A549 (cell line): ENCODE measurements at regions not wholly inside any gene's neighbourhood (a gene's known extent, or its start where the extent isn't known, plus 50 kb on each side); places are given as distances from the start of the nearest gene placed in this dataset.

Source experiments
- ATAC-seq, 2 experiments: fragments of 200-7000 bp in 1 of 2; fragments of >200 bp in 1 of 2; cut with Nextera tagmentation in 1 of 2; cut with Tn5 transposase in 1 of 2; 3 replicates each; pipeline versions ENCODE4 v1.8.0 to v1.9.1; 2018 to 2020; ENCODE audit warnings: mild to moderate bottlenecking in 1 of 2, moderate library complexity in 1 of 2
- CTCF ChIA-PET: fragments of 300-600 bp; sonication (Branson Sonifier 250); formaldehyde crosslinking; extraction: SDS; loops from one replicate; lab custom pipeline; 2021; ENCODE audit warnings: antibody characterized with exemption, inconsistent platforms; lab: Yijun Ruan, JAX
- POLR2A ChIA-PET: fragments of 350-600 bp; formaldehyde crosslinking; extraction: SDS; loops from one replicate; lab custom pipeline; 2021; ENCODE audit warnings: antibody characterized with exemption, inconsistent platforms; lab: Yijun Ruan, JAX
- DNase-seq, 2 experiments: peaks; one replicate each; pipeline versions ENCODE4 v3.0.0 to v3.0.0-alpha.2; 2011 to 2016; ENCODE audit warnings: low read depth in 1 of 2, low spot score in 1 of 2
- FAIRE-seq: peaks from 2 replicates; lab custom pipeline; 2011; peaks lifted over from hg19 to GRCh38; lab: Jason Lieb, UNC
- H3K27ac ChIP-seq, 2 experiments: fragments of >200 bp; sonication (Bioruptor Twin); formaldehyde crosslinking; 3 replicates each; pipeline ENCODE4 v1.5.1; 2016 to 2017
- H3K4me1 ChIP-seq: fragments of >200 bp; sonication (Bioruptor Twin); formaldehyde crosslinking; 3 replicates; pipeline ENCODE4 v1.6.1; 2016
- H3K4me2 ChIP-seq: fragments of >200 bp; sonication (Bioruptor Twin); formaldehyde crosslinking; 3 replicates; pipeline ENCODE4 v1.6.1; 2016
- H3K4me3 ChIP-seq: fragments of >200 bp; sonication (Bioruptor Twin); formaldehyde crosslinking; 3 replicates; pipeline ENCODE4 v1.5.1; 2016
- H3K9me3 ChIP-seq: fragments of >200 bp; sonication (Bioruptor Twin); formaldehyde crosslinking; 3 replicates; pipeline ENCODE4 v1.6.1; 2016
- CBX2 ChIP-seq: fragments of 200-600 bp; sonication (generic); IDR thresholded peaks from 2 replicates; pipeline ENCODE4 v1.6.1; 2016; ENCODE audit warnings: low read depth, mild to moderate bottlenecking, borderline replicate concordance
- CHD2 ChIP-seq: fragments of 150-350 bp; IDR thresholded peaks from 2 replicates; pipeline ENCODE4 v1.6.1; 2014; ENCODE audit warnings: low read length; ENCODE audit not compliant: partially characterized antibody
- EHF ChIP-seq: fragments of 250-450 bp; sonication (Bioruptor Pico); IDR thresholded peaks from 2 replicates; pipeline ENCODE4 v1.5.0; 2020; ENCODE audit warnings: mild to moderate bottlenecking
- EP300 ChIP-seq, 2 experiments: fragments of >200 bp; sonication (Bioruptor Twin); formaldehyde crosslinking; IDR thresholded peaks; 2 replicates in 1 of 2; 3 replicates in 1 of 2; pipeline ENCODE4 v1.6.1; 2016 to 2017
- ESRRA ChIP-seq: fragments of 150-350 bp; IDR thresholded peaks from 2 replicates; pipeline ENCODE4 v1.6.1; 2014; ENCODE audit warnings: mild to moderate bottlenecking, low read length, borderline replicate concordance
- FOSB ChIP-seq: fragments of 250-450 bp; sonication (Bioruptor Pico); IDR thresholded peaks from 2 replicates; pipeline ENCODE4 v1.5.0; 2020; ENCODE audit warnings: mild to moderate bottlenecking, moderate library complexity
- GATA3 ChIP-seq: IDR thresholded peaks from 2 replicates; pipeline ENCODE4 v1.6.1; 2012; ENCODE audit warnings: borderline replicate concordance
- HOXB13 ChIP-seq: fragments of 250-450 bp; sonication (Bioruptor Pico); IDR thresholded peaks from 2 replicates; pipeline ENCODE4 v1.5.0; 2020; ENCODE audit warnings: low read depth, mild to moderate bottlenecking, moderate library complexity
- JUN ChIP-seq, 2 experiments: fragments of >200 bp; sonication (Bioruptor Twin); formaldehyde crosslinking; IDR thresholded peaks; 2 replicates in 1 of 2; 3 replicates in 1 of 2; pipeline ENCODE4 v1.6.1; 2016 to 2017
- JUNB ChIP-seq: fragments of >200 bp; sonication (Bioruptor Twin); formaldehyde crosslinking; IDR thresholded peaks from 2 replicates; pipeline ENCODE4 v1.6.1; 2016
- KDM5A ChIP-seq: fragments of 200-600 bp; sonication (generic); IDR thresholded peaks from 2 replicates; pipeline ENCODE4 v1.6.1; 2016; ENCODE audit warnings: antibody characterized with exemption, mild to moderate bottlenecking
- MAFK ChIP-seq: fragments of 450-650 bp; IDR thresholded peaks from 2 replicates; pipeline ENCODE4 v1.6.1; 2014; ENCODE audit not compliant: partially characterized antibody
- NFE2L2 ChIP-seq: fragments of 150-350 bp; conservative IDR thresholded peaks from 2 replicates; pipeline ENCODE4 v1.6.1; 2014; ENCODE audit warnings: low read length
- PHF8 ChIP-seq: fragments of 200-600 bp; sonication (generic); IDR thresholded peaks from 2 replicates; pipeline ENCODE4 v1.6.1; 2016; ENCODE audit warnings: low read depth, mild to moderate bottlenecking, antibody characterized with exemption, moderate library complexity, borderline replicate concordance
- RCOR1 ChIP-seq: fragments of 150-350 bp; IDR thresholded peaks from 2 replicates; pipeline ENCODE4 v1.6.1; 2014; ENCODE audit warnings: antibody characterized with exemption, low read length, low read depth
- RNF2 ChIP-seq: fragments of 200-600 bp; sonication (generic); IDR thresholded peaks from 2 replicates; pipeline ENCODE4 v1.6.1; 2016; ENCODE audit warnings: low read depth, mild to moderate bottlenecking, antibody characterized with exemption, moderate library complexity, borderline replicate concordance
- SREBF2 ChIP-seq: fragments of 450-650 bp; IDR thresholded peaks from 2 replicates; pipeline ENCODE4 v1.6.1; 2014; ENCODE audit warnings: mild to moderate bottlenecking, moderate library complexity
- TFCP2L1 ChIP-seq: fragments of 250-450 bp; sonication (Bioruptor Pico); IDR thresholded peaks from 2 replicates; pipeline ENCODE4 v1.5.0; 2021; ENCODE audit warnings: mild to moderate bottlenecking
- ZFP36 ChIP-seq: fragments of 450-650 bp; IDR thresholded peaks from 2 replicates; pipeline ENCODE4 v1.6.1; 2014; ENCODE audit warnings: borderline replicate concordance; ENCODE audit not compliant: partially characterized antibody
- WGBS: methylation state at CpG from one replicate; pipeline ENCODE4 v1.1.6; 2017; ENCODE audit errors: missing lambda C conversion rate; 5-methylcytosine and 5-hydroxymethylcytosine counted together
- TF ChIP-seq, protein P1 (sequence below): IDR thresholded peaks from 2 replicates; pipeline ENCODE4 v1.6.1; 2012
- TF ChIP-seq, protein P2 (sequence below): fragments of 250-450 bp; sonication (Bioruptor Pico); IDR thresholded peaks from 2 replicates; pipeline ENCODE4 v1.5.0; 2021; ENCODE audit warnings: mild to moderate bottlenecking, moderate library complexity, borderline replicate concordance
- TF ChIP-seq, protein P3 (sequence below): fragments of >200 bp; sonication (Bioruptor Twin); formaldehyde crosslinking; IDR thresholded peaks from 3 replicates; pipeline ENCODE4 v1.5.1; 2016
- TF ChIP-seq, protein P4 (sequence below): fragments of 250-450 bp; sonication (Bioruptor Pico); IDR thresholded peaks from 2 replicates; pipeline ENCODE4 v1.5.0; 2020; ENCODE audit warnings: low read depth, mild to moderate bottlenecking, moderate library complexity
- TF ChIP-seq, protein P5 (sequence below): IDR thresholded peaks from 2 replicates; pipeline ENCODE4 v1.6.1; 2012

DNA sequence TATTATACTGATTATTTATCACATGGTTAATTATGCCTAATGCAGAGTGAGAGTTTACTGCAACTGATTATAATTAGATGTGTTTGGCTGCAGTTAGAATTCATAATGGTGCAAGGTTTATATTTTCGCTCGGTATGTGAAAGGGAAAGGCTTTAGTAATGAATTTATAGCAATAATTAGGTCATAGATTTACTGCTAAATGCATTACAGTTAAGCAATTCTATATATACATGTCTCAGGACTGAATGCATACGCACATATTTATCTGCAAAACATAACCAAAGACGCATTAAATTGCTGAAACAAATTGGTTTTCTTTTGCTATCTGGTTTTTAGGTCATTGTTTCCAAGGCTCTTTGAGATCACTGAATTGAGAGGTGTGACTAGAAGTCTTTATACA, 428.1 kb upstream of the PDE3A start:
- 73% methylated on average over 4 of the region's 4 CpGs for WGBS
- H3K4me3 ChIP-seq = no peak overlapping the region
- no peaks in the 10 kb centered on the region for H3K9me3 ChIP-seq
- H3K27ac ChIP-seq = no peak overlapping the region
- TF ChIP-seq HOXB13 (CRISPR knock-in tag) = no peak
- TF ChIP-seq EHF (CRISPR knock-in tag) = no peak
- no peak for TF ChIP-seq RCOR1
- no peak for TF ChIP-seq PHF8
- TF ChIP-seq, protein P1, sequence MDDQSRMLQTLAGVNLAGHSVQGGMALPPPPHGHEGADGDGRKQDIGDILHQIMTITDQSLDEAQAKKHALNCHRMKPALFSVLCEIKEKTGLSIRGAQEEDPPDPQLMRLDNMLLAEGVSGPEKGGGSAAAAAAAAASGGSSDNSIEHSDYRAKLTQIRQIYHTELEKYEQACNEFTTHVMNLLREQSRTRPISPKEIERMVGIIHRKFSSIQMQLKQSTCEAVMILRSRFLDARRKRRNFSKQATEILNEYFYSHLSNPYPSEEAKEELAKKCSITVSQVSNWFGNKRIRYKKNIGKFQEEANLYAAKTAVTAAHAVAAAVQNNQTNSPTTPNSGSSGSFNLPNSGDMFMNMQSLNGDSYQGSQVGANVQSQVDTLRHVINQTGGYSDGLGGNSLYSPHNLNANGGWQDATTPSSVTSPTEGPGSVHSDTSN = no peak
- TF ChIP-seq FOSB (CRISPR knock-in tag) = no peak
- TF ChIP-seq RNF2 = no peak
- TF ChIP-seq JUN (IDR thresholded peaks at IDR 0.05) = no peak
- TF ChIP-seq, protein P2, sequence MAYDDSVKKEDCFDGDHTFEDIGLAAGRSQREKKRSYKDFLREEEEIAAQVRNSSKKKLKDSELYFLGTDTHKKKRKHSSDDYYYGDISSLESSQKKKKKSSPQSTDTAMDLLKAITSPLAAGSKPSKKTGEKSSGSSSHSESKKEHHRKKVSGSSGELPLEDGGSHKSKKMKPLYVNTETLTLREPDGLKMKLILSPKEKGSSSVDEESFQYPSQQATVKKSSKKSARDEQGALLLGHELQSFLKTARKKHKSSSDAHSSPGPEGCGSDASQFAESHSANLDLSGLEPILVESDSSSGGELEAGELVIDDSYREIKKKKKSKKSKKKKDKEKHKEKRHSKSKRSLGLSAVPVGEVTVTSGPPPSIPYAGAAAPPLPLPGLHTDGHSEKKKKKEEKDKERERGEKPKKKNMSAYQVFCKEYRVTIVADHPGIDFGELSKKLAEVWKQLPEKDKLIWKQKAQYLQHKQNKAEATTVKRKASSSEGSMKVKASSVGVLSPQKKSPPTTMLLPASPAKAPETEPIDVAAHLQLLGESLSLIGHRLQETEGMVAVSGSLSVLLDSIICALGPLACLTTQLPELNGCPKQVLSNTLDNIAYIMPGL = no peak
- TF ChIP-seq NFE2L2 = no peak
- TF ChIP-seq, protein P3, sequence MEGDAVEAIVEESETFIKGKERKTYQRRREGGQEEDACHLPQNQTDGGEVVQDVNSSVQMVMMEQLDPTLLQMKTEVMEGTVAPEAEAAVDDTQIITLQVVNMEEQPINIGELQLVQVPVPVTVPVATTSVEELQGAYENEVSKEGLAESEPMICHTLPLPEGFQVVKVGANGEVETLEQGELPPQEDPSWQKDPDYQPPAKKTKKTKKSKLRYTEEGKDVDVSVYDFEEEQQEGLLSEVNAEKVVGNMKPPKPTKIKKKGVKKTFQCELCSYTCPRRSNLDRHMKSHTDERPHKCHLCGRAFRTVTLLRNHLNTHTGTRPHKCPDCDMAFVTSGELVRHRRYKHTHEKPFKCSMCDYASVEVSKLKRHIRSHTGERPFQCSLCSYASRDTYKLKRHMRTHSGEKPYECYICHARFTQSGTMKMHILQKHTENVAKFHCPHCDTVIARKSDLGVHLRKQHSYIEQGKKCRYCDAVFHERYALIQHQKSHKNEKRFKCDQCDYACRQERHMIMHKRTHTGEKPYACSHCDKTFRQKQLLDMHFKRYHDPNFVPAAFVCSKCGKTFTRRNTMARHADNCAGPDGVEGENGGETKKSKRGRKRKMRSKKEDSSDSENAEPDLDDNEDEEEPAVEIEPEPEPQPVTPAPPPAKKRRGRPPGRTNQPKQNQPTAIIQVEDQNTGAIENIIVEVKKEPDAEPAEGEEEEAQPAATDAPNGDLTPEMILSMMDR = no peak
- TF ChIP-seq, protein P4, sequence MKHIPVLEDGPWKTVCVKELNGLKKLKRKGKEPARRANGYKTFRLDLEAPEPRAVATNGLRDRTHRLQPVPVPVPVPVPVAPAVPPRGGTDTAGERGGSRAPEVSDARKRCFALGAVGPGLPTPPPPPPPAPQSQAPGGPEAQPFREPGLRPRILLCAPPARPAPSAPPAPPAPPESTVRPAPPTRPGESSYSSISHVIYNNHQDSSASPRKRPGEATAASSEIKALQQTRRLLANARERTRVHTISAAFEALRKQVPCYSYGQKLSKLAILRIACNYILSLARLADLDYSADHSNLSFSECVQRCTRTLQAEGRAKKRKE (CRISPR knock-in tag) = no peak
- TF ChIP-seq TFCP2L1 = no peak
- TF ChIP-seq, all 56 proteins: peak for 0
- Histone ChIP-seq H3K4me1 (peaks cover 5% of the 10 kb centered on the region), H3K4me2 (no peak overlapping the region)
- FAIRE-seq (no peak), DNase-seq (no peak), ATAC-seq (no peak)
- POLR2A ChIA-PET = no interaction called here
- CTCF ChIA-PET = no interaction called here

DNA sequence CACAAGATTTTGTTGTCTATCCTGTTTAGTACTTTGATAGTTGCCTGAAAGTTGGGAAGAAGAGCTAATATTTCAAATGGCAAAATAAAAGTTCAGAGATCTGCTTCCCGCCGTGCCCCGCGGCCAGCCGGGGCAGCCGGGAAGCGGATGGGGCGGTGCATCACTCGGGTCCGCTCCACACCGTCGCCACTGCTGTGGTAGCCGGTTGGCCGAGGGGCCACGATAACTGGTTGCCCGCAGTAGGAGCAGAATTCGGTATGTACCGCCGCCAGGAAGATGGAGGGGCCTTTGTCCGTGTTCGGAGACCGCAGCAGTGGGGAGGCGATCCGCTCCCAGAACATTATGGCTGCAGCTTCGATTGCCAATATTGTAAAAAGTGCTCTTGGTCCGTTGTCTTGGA, 427.2 kb upstream of the PDE3A start:
- CTCF ChIA-PET = no interaction called here
- FAIRE-seq = no peak
- no peak for ATAC-seq
- TF ChIP-seq JUNB (no peak), EP300 (IDR thresholded peaks at IDR 0.05) (no peak), RNF2 (no peak), KDM5A (no peak), ZFP36 (no peak), CHD2 (no peak), GATA3 (no peak), SREBF2 (no peak), HOXB13 (CRISPR knock-in tag) (no peak), ESRRA (no peak), CBX2 (no peak), MAFK (no peak)
- TF ChIP-seq, protein P1 = no peak
- TF ChIP-seq, protein P2 = no peak
- TF ChIP-seq, protein P3 = no peak
- TF ChIP-seq, protein P5, sequence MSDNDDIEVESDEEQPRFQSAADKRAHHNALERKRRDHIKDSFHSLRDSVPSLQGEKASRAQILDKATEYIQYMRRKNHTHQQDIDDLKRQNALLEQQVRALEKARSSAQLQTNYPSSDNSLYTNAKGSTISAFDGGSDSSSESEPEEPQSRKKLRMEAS = no peak

More for the DNA sequence above, 427.2 kb upstream of the PDE3A start:
- peaks cover 13% of the 10 kb centered on the region for H3K4me1 ChIP-seq
- no peak overlapping the region for H3K4me2 ChIP-seq
- POLR2A ChIA-PET = no interaction called here
- H3K4me3 ChIP-seq = no peak overlapping the region
- no peak overlapping the region for H3K27ac ChIP-seq
- H3K9me3 ChIP-seq = no peaks in the 10 kb centered on the region
- 90% methylated on average over 26 of the region's 26 CpGs for WGBS
- DNase-seq = no peak
